H1 (cell line): ENCODE measurements at regions not wholly inside any gene's neighbourhood (a gene's known extent, or its start where the extent isn't known, plus 50 kb on each side); places are given as distances from the start of the nearest gene placed in this dataset.

Experiments used
- CTCF ChIA-PET: fragments of 300-600 bp; sonication (Branson Sonifier 250); formaldehyde crosslinking; loops from one replicate; lab custom pipeline; 2021; ENCODE audit not compliant: partially characterized antibody; lab: Charles Lee
- POLR2A ChIA-PET: fragments of 300-600 bp; sonication (Branson Sonifier 250); formaldehyde crosslinking; loops from one replicate; lab custom pipeline; 2021; ENCODE audit warnings: inconsistent platforms; ENCODE audit not compliant: partially characterized antibody; lab: Charles Lee
- DNase-seq, 2 experiments: peaks; one replicate each; pipeline versions ENCODE4 v3.0.0 to v3.0.0-alpha.2; 2010 to 2022; ENCODE audit warnings: low spot score in 2 of 2, low read depth in 1 of 2, mixed read lengths in 1 of 2
- FAIRE-seq: peaks from 2 replicates; lab custom pipeline; 2011; peaks lifted over from hg19 to GRCh38; lab: Jason Lieb, UNC
- H2AFZ ChIP-seq: 2 replicates; pipeline ENCODE4 v1.8.1; 2012; ENCODE audit warnings: low read length, inconsistent platforms
- H2AK5ac ChIP-seq: 2 replicates; pipeline ENCODE4 v1.6.1; 2013; ENCODE audit warnings: low read depth, low read length
- H2BK120ac ChIP-seq: replicated peaks from 2 replicates; pipeline ENCODE3; 2013; ENCODE audit warnings: low read depth, low read length, inconsistent platforms
- H2BK12ac ChIP-seq: 2 replicates; pipeline ENCODE4 v1.6.1; 2013; ENCODE audit warnings: low read depth, low read length
- H2BK15ac ChIP-seq: 2 replicates; pipeline ENCODE4 v1.6.1; 2013; ENCODE audit warnings: low read length
- H2BK20ac ChIP-seq: 2 replicates; pipeline ENCODE4 v1.6.1; 2013; ENCODE audit warnings: low read length
- H2BK5ac ChIP-seq: 2 replicates; pipeline ENCODE4 v1.6.1; 2013; ENCODE audit warnings: low read depth, low read length
- H3K14ac ChIP-seq: 2 replicates; pipeline ENCODE4 v1.6.1; 2013; ENCODE audit warnings: inconsistent platforms; ENCODE audit not compliant: insufficient read length
- H3K18ac ChIP-seq: 2 replicates; pipeline ENCODE4 v1.6.1; 2013; ENCODE audit warnings: low read length; ENCODE audit errors: extremely low read depth
- H3K23ac ChIP-seq: 2 replicates; pipeline ENCODE4 v1.6.1; 2013; ENCODE audit warnings: inconsistent platforms; ENCODE audit not compliant: insufficient read length
- H3K23me2 ChIP-seq: 2 replicates; pipeline ENCODE4 v1.6.1; 2013; ENCODE audit warnings: low read depth, low read length
- H3K27ac ChIP-seq: 2 replicates; pipeline ENCODE4 v1.6.1; 2011; ENCODE audit warnings: low read depth, low read length, inconsistent platforms
- H3K27me3 ChIP-seq, 4 experiments: replicated peaks in 1 of 4; 1 replicate in 1 of 4; 2 replicates in 3 of 4; pipeline versions ENCODE4 v1.6.1 to v1.8.1; 2011 to 2013; ENCODE audit warnings: low read length in 3 of 4, mild to moderate bottlenecking in 3 of 4, inconsistent platforms in 2 of 4, mixed read lengths in 2 of 4, moderate library complexity in 1 of 4; ENCODE audit not compliant: control insufficient read depth in 3 of 4, insufficient read depth in 3 of 4; ENCODE audit errors: extremely low read depth in 1 of 4
- H3K36me3 ChIP-seq, 4 experiments: 2 replicates each; pipeline versions ENCODE4 v1.6.1 to v1.8.1; 2011 to 2013; ENCODE audit warnings: mild to moderate bottlenecking in 4 of 4, low read length in 3 of 4, moderate library complexity in 2 of 4, control low read depth in 1 of 4, inconsistent platforms in 1 of 4; ENCODE audit not compliant: insufficient read depth in 4 of 4, control insufficient read depth in 2 of 4
- H3K4ac ChIP-seq: replicated peaks from 2 replicates; pipeline ENCODE3; 2013; ENCODE audit warnings: low read length, low read depth, mixed read lengths, inconsistent platforms; ENCODE audit not compliant: insufficient read length
- H3K4me1 ChIP-seq, 4 experiments: replicated peaks in 1 of 4; 1 replicate in 1 of 4; 2 replicates in 3 of 4; pipeline versions ENCODE4 v1.6.1 to v1.8.1; 2011 to 2013; ENCODE audit warnings: low read length in 3 of 4, inconsistent platforms in 2 of 4, mixed read lengths in 1 of 4; ENCODE audit not compliant: insufficient read depth in 4 of 4, control insufficient read depth in 3 of 4
- H3K4me2 ChIP-seq, 2 experiments: 2 replicates each; pipeline versions ENCODE4 v1.6.1 to v1.8.1; 2011 to 2013; ENCODE audit warnings: low read depth in 2 of 2, low read length in 2 of 2, control low read depth in 1 of 2, inconsistent platforms in 1 of 2, mild to moderate bottlenecking in 1 of 2; ENCODE audit not compliant: insufficient read depth in 1 of 2
- H3K4me3 ChIP-seq, 4 experiments: fragments of 200-600, 300-600 bp in 1 of 4; sonication (generic), shearing (Covaris generic), sonication (Bioruptor Twin) in 1 of 4; 2 replicates each; pipeline versions ENCODE4 v1.5.1 to v1.8.1; 2011 to 2016; ENCODE audit warnings: low read length in 4 of 4, low read depth in 3 of 4, control low read depth in 2 of 4, inconsistent platforms in 2 of 4, mild to moderate bottlenecking in 2 of 4, mixed read lengths in 1 of 4, moderate library complexity in 1 of 4; ENCODE audit not compliant: insufficient read depth in 2 of 4; ENCODE audit errors: extremely low read depth in 1 of 4
- H3K56ac ChIP-seq: replicated peaks from 2 replicates; pipeline ENCODE3; 2013; ENCODE audit warnings: low read depth, mild to moderate bottlenecking, mixed read lengths, low read length, inconsistent platforms; ENCODE audit not compliant: insufficient read length
- H3K79me1 ChIP-seq: 2 replicates; pipeline ENCODE4 v1.6.1; 2013; ENCODE audit warnings: low read depth, low read length, control low read depth
- H3K79me2 ChIP-seq, 2 experiments: 2 replicates each; pipeline versions ENCODE4 v1.6.1 to v1.8.1; 2012 to 2013; ENCODE audit warnings: low read length in 2 of 2, mild to moderate bottlenecking in 2 of 2, inconsistent platforms in 1 of 2; ENCODE audit not compliant: insufficient read depth in 2 of 2, control insufficient read depth in 1 of 2
- H3K9ac ChIP-seq, 4 experiments: replicated peaks in 1 of 4; 1 replicate in 1 of 4; 2 replicates in 3 of 4; pipeline versions ENCODE4 v1.6.1 to v1.8.1; 2011 to 2013; ENCODE audit warnings: low read depth in 3 of 4, low read length in 3 of 4, control low read depth in 2 of 4, mild to moderate bottlenecking in 2 of 4, moderate library complexity in 2 of 4, inconsistent platforms in 1 of 4; ENCODE audit errors: extremely low read depth in 1 of 4
- H3K9me3 ChIP-seq, 2 experiments: 2 replicates each; pipeline versions ENCODE4 v1.6.1 to v1.8.1; 2012 to 2013; ENCODE audit warnings: mild to moderate bottlenecking in 2 of 2, moderate library complexity in 2 of 2, control low read depth in 1 of 2, inconsistent platforms in 1 of 2, low read depth in 1 of 2, low read length in 1 of 2, mixed read lengths in 1 of 2; ENCODE audit not compliant: insufficient read depth in 2 of 2
- H4K20me1 ChIP-seq, 2 experiments: replicated peaks in 1 of 2; 2 replicates each; pipeline versions ENCODE3 to v1.8.1; 2011 to 2013; ENCODE audit warnings: inconsistent platforms in 2 of 2, low read length in 2 of 2, mild to moderate bottlenecking in 1 of 2; ENCODE audit not compliant: insufficient read depth in 2 of 2, control insufficient read depth in 1 of 2
- H4K5ac ChIP-seq: 2 replicates; pipeline ENCODE4 v1.6.1; 2013; ENCODE audit warnings: low read length, low read depth, mixed read lengths, inconsistent platforms; ENCODE audit not compliant: insufficient read length
- H4K8ac ChIP-seq: 2 replicates; pipeline ENCODE4 v1.8.0; 2013; ENCODE audit warnings: mild to moderate bottlenecking, moderate library complexity, low read length, inconsistent platforms; ENCODE audit not compliant: insufficient read depth; ENCODE audit errors: extremely low read depth
- H4K91ac ChIP-seq: replicated peaks from 2 replicates; pipeline ENCODE3; 2013; ENCODE audit warnings: low read length, mixed read lengths, inconsistent platforms; ENCODE audit not compliant: insufficient read length
- ATF2 ChIP-seq: IDR thresholded peaks from 2 replicates; pipeline ENCODE4 v1.6.1; 2012; ENCODE audit warnings: low read length, inconsistent platforms
- ATF3 ChIP-seq: IDR thresholded peaks from 2 replicates; pipeline ENCODE4 v1.6.1; 2011; ENCODE audit warnings: low read depth, mild to moderate bottlenecking, low read length; ENCODE audit not compliant: insufficient read depth
- CEBPB ChIP-seq: IDR thresholded peaks from 2 replicates; pipeline ENCODE4 v1.6.1; 2012; ENCODE audit warnings: low read depth, low read length
- CTBP2 ChIP-seq: IDR thresholded peaks from 2 replicates; pipeline ENCODE4 v1.7.0; 2011; ENCODE audit warnings: borderline replicate concordance, mild to moderate bottlenecking, moderate library complexity, mixed read lengths, low read length; ENCODE audit not compliant: insufficient read depth, insufficient read length
- JUND ChIP-seq: IDR thresholded peaks from 2 replicates; pipeline ENCODE4 v1.6.1; 2011; ENCODE audit warnings: mild to moderate bottlenecking, improper control_type of control experiment, low read length
- POLR2A ChIP-seq, 2 experiments: IDR thresholded peaks; 1 replicate in 1 of 2; 2 replicates in 1 of 2; pipeline ENCODE4 v1.6.1; 2011; ENCODE audit warnings: low read depth in 2 of 2, low read length in 2 of 2, mild to moderate bottlenecking in 2 of 2; ENCODE audit errors: control extremely low read depth in 1 of 2
- RBBP5 ChIP-seq: IDR thresholded peaks from 2 replicates; pipeline ENCODE4 v1.7.1; 2012; ENCODE audit warnings: low read depth, mild to moderate bottlenecking, inconsistent platforms, low read length, moderate library complexity, borderline replicate concordance
- SIN3A ChIP-seq, 2 experiments: IDR thresholded peaks in 1 of 2; conservative IDR thresholded peaks in 1 of 2; 2 replicates each; pipeline ENCODE4 v1.6.1; 2011 to 2012; ENCODE audit warnings: low read length in 2 of 2, improper control_type of control experiment in 1 of 2, low read depth in 1 of 2, mild to moderate bottlenecking in 1 of 2
- TAF7 ChIP-seq: optimal IDR thresholded peaks from 2 replicates; pipeline ENCODE3; 2011; ENCODE audit warnings: low read depth, mild to moderate bottlenecking, inconsistent platforms, low read length, moderate library complexity, borderline replicate concordance
- YY1 ChIP-seq: IDR thresholded peaks from 2 replicates; pipeline ENCODE4 v1.6.1; 2011; ENCODE audit warnings: low read depth, mild to moderate bottlenecking, low read length
- WGBS, 2 experiments: shearing (Covaris generic) in 1 of 2; methylation state at CpG; one replicate each; pipeline versions ENCODE4 v1.1.6 to v1.1.7; 2013 to 2015; ENCODE audit warnings: low lambda C conversion rate in 2 of 2, mixed read lengths in 2 of 2, inconsistent platforms in 1 of 2, low coverage in 1 of 2, missing lambda C conversion rate in 1 of 2; ENCODE audit not compliant: insufficient replicate concordance in 2 of 2, insufficient coverage in 1 of 2, insufficient read length in 1 of 2; ENCODE audit errors: extremely low coverage in 1 of 2, missing lambda C conversion rate in 1 of 2; 5-methylcytosine and 5-hydroxymethylcytosine counted together

GRCh38 chr18:22293417-22293816, 124.0 kb downstream of the GATA6 start:
- Histone ChIP-seq H3K4ac (no peak overlapping the region), H4K8ac (no peak overlapping the region), H3K4me1 (no peaks in the 10 kb centered on the region), H3K27ac (no peak overlapping the region), H2AFZ (no peak overlapping the region), H3K27me3 (no peaks in the 10 kb centered on the region), H4K91ac (no peak overlapping the region), H2BK15ac (no peak overlapping the region), H3K56ac (no peak overlapping the region), H3K79me2 (no peaks in the 10 kb centered on the region), H3K79me1 (no peaks in the 10 kb centered on the region), H3K36me3 (no peaks in the 10 kb centered on the region), H2BK20ac (no peak overlapping the region), H2BK5ac (no peak overlapping the region), H3K23ac (no peak overlapping the region), H3K4me3 (no peak overlapping the region), H3K4me2 (no peak overlapping the region), H2BK120ac (no peak overlapping the region), H4K5ac (no peak overlapping the region), H3K14ac (no peak overlapping the region), H3K18ac (no peak overlapping the region), H3K23me2 (no peaks in the 10 kb centered on the region), H4K20me1 (no peaks in the 10 kb centered on the region), H2AK5ac (no peak overlapping the region), H3K9ac (no peak overlapping the region), H3K9me3 (no peaks in the 10 kb centered on the region), H2BK12ac (no peak overlapping the region)
- ChIA-PET CTCF (no interaction called here), POLR2A (no interaction called here)
- DNase-seq (no peak), FAIRE-seq (no peak)
- 44% methylated on average over 1 of the region's 1 CpG; no CpG with 5 or more reads in 1 of the 2 experiments for WGBS, 2 experiments
- no peak for TF ChIP-seq CTBP2
- TF ChIP-seq TAF7: no peak
- no peak for TF ChIP-seq ATF2
- TF ChIP-seq CEBPB: no peak
- no peak for TF ChIP-seq POLR2A (IDR thresholded peaks at IDR 0.05; ENCODE audit: control extremely low read depth in 1 of 2, low read depth in 2 of 2, low read length in 2 of 2)
- TF ChIP-seq RBBP5: no peak
- no peak for TF ChIP-seq JUND
- TF ChIP-seq YY1: no peak
- TF ChIP-seq ATF3: no peak
- TF ChIP-seq SIN3A (conservative IDR thresholded peaks at IDR 0.05 in 1 of 2, IDR thresholded peaks at IDR 0.05 in 1 of 2; ENCODE audit: low read depth in 1 of 2, low read length in 2 of 2): no peak
